ENCODE measurements at regions not wholly inside any gene's neighbourhood (a gene's known extent, or its start where the extent isn't known, plus 50 kb on each side); places are given as distances from the start of the nearest gene placed in this dataset.
A peak's percentile ranks its signal among the peaks of the same experiment; 100 is the strongest.

GRCh38 chr6:166106076-166106686 is 61.5 kb downstream of the TBXT start:
- TF ChIP-seq, protein P1, sequence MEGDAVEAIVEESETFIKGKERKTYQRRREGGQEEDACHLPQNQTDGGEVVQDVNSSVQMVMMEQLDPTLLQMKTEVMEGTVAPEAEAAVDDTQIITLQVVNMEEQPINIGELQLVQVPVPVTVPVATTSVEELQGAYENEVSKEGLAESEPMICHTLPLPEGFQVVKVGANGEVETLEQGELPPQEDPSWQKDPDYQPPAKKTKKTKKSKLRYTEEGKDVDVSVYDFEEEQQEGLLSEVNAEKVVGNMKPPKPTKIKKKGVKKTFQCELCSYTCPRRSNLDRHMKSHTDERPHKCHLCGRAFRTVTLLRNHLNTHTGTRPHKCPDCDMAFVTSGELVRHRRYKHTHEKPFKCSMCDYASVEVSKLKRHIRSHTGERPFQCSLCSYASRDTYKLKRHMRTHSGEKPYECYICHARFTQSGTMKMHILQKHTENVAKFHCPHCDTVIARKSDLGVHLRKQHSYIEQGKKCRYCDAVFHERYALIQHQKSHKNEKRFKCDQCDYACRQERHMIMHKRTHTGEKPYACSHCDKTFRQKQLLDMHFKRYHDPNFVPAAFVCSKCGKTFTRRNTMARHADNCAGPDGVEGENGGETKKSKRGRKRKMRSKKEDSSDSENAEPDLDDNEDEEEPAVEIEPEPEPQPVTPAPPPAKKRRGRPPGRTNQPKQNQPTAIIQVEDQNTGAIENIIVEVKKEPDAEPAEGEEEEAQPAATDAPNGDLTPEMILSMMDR (IDR thresholded peaks at IDR 0.05; ENCODE audit: low read depth, low read length): peak; percentile 90
- peak; percentile 35 for DNase-seq (ENCODE audit: extremely low read depth, low read depth)

DNA sequence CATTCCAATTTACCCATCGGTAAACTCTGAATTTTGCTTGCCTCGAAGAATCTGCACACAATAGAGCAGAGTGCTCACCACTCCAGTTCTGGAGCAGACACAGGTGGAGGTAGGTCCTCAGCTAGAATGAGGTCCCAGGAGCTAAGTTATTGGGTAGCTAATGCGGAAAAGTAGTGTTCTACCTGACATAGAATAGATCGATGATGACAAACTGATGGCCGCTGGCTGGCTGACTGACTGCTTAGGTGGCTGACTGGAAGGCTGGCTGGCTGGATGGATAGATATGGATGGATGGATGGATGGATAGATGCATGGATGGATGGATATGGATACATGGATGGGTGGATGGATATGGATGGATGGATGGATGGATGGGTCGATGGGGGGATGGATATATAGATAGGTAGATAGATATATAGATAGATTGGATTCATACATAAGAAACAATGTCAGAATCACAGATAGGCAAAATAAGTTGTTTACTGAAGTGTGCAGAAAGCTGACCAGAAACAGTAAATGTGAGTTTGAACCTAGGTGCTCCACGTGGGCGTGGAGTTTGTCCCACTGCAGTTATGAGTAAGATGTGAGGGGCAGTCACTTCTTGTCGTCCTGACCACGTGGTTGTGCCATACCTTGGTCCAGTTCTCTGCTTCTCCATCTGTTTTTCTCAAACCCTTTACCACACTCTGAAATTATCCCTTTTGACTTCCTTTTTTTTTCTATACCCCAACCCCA is 62.1 kb downstream of the TBXT start:
- DNase-seq (ENCODE audit: extremely low read depth, low read depth): no peak
- TF ChIP-seq, protein P1 (IDR thresholded peaks at IDR 0.05; ENCODE audit: low read depth, low read length): no peak

DNA sequence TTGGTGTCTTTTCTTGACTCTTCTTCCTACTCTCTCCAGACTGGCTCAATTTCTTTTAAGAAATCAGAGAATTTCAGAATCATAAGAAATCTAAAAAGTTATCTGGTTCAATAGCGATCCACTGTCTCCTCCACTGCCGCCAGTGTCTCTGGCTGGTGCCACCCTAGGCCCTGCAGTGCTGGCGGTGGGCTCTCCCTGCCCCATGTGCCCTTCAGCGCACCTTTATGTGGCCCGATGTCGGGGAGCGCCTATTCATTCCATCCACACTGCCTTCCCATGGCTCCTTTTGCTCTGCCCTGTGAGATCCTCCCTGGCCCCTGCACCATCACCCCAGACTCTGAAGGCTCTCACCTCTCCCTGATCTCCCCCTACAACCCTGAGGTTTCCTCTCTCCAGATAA is 62.8 kb downstream of the TBXT start:
- no peak for DNase-seq (ENCODE audit: extremely low read depth, low read depth)

DNA sequence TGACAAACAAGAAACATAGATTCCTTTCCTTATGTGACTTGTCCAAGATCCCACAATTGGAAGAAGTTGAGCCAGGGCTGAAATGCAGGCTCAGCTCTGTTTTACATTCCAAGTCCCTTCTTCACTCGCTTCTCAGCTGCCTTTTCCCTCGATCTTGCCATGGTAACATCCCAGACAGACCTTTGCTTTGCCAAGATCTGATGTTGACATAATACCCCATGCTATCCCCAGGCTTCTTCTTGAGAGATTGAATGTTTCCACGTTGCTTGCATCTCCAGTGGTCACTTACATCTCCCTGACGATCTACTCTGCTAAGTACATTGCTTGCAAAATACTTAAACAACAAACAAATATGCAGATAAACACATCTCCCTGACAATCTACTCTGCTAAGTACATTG is 63.5 kb downstream of the TBXT start:
- TF ChIP-seq, protein P1 (IDR thresholded peaks at IDR 0.05; ENCODE audit: low read depth, low read length): no peak
- no peak for DNase-seq (ENCODE audit: extremely low read depth, low read depth)

More for the DNA sequence above, 62.8 kb downstream of the TBXT start:
- TF ChIP-seq, protein P1 (IDR thresholded peaks at IDR 0.05; ENCODE audit: low read depth, low read length): no peak

- TF ChIP-seq, protein P1 (IDR thresholded peaks at IDR 0.05; ENCODE audit: low read depth, low read length): no peak
- DNase-seq (ENCODE audit: extremely low read depth, low read depth): no peak
Measured at GRCh38 chr6:166101819-166102419, 65.7 kb downstream of the TBXT start.

- DNase-seq (ENCODE audit: extremely low read depth, low read depth): peak; percentile 40
- TF ChIP-seq, protein P1 (IDR thresholded peaks at IDR 0.05; ENCODE audit: low read depth, low read length): no peak; the same call in none of the 2 replicates
Measured at GRCh38 chr6:166097914-166098522, 69.6 kb downstream of the TBXT start.

DNA sequence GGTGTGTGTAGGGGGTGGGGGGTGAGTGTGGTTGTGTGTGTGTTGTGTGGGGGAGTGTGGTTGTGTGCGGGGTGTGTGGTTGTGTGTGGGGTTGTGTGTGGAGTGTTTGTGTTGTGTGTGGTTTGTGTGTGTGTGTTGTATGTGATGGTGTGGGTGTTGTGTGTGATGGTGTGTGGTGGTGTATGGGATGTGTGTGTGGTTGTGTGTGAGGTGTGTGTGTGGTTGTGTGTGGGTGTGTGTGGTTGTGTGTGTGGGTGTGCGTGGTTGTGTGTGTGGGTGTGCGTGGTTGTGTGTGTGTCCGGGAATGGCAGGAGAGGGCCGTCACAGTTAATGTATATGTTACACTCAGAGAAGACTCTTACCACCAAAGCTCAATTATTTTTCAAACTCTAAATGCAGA is 79.8 kb downstream of the TBXT start:
- TF ChIP-seq, protein P1 (IDR thresholded peaks at IDR 0.05; ENCODE audit: low read depth, low read length): no peak
- DNase-seq (ENCODE audit: extremely low read depth, low read depth): no peak
